Sigmoid colon (tissue), 6 donors: ENCODE measurements at regions not wholly inside any gene's neighbourhood (a gene's known extent, or its start where the extent isn't known, plus 50 kb on each side); places are given as distances from the start of the nearest gene placed in this dataset.
"Not testable (repeated sequence)": the region's sequence is repeated elsewhere in the genome, so short reads cannot be mapped to it uniquely, and the experiment has no call there.

Source experiments
- DNase-seq: peaks from one replicate; pipeline ENCODE4 v3.0.0-alpha.2; 2019
- H3K27ac ChIP-seq, 4 donors: fragments of 200-600 bp; sonication (generic); one replicate each; pipeline ENCODE4 v1.5.1; 2016 to 2019; ENCODE audit warnings: mild to moderate bottlenecking in 1 of 4
- H3K27me3 ChIP-seq, 3 donors: fragments of 200-600 bp; sonication (generic); one replicate each; pipeline ENCODE4 v1.5.1; 2019; ENCODE audit warnings: mild to moderate bottlenecking in 1 of 3
- H3K36me3 ChIP-seq, 4 donors: fragments of 200-600 bp; sonication (generic); one replicate each; pipeline ENCODE4 v1.5.1; 2016 to 2019
- H3K4me1 ChIP-seq, 4 donors: fragments of 200-600 bp; sonication (generic); one replicate each; pipeline ENCODE4 v1.5.1; 2017 to 2019
- H3K4me3 ChIP-seq, 4 donors: fragments of 200-600 bp; sonication (generic); one replicate each; pipeline ENCODE4 v1.5.1; 2017 to 2019; ENCODE audit warnings: mild to moderate bottlenecking in 2 of 4, moderate library complexity in 1 of 4
- H3K9me3 ChIP-seq, 4 donors: fragments of 200-600 bp in 3 of 4; sonication (generic) in 3 of 4; one replicate each; pipeline versions ENCODE4 v1.5.1 to v1.6.1; 2013 to 2019
- EP300 ChIP-seq, 4 donors: sonication (generic); formaldehyde crosslinking; IDR thresholded peaks; one replicate each; pipeline ENCODE4 v1.6.1; 2017; ENCODE audit warnings: antibody characterized with exemption in 4 of 4
- POLR2A ChIP-seq, 2 donors: fragments of 450-650 bp; IDR thresholded peaks; one replicate each; pipeline ENCODE4 v1.6.1; 2016; ENCODE audit warnings: antibody characterized with exemption in 2 of 2, mild to moderate bottlenecking in 2 of 2, moderate library complexity in 2 of 2
- POLR2AphosphoS5 ChIP-seq, 4 donors: sonication (generic); formaldehyde crosslinking; IDR thresholded peaks; one replicate each; pipeline ENCODE4 v1.6.1; 2017; ENCODE audit warnings: antibody characterized with exemption in 4 of 4
- WGBS, 2 donors: extraction: QIAGEN DNeasy Blood & Tissue Kit; methylation state at CpG; one replicate each; pipeline ENCODE4 v1.1.7; 2013; 5-methylcytosine and 5-hydroxymethylcytosine counted together
- intact Hi-C: fragments of 100-400 bp; cut with DNase I; formaldehyde crosslinking; loops from one replicate; pipeline ENCODE4 v1.15.1; 2023
- TF ChIP-seq, protein P1 (sequence below), 4 experiments: fragments of 450-650 bp in 3 of 4; fragments of 200-600 bp in 1 of 4; IDR thresholded peaks; one replicate each; pipeline ENCODE4 v1.5.1; 2016 to 2019; ENCODE audit warnings: antibody characterized with exemption in 4 of 4, mild to moderate bottlenecking in 3 of 4, moderate library complexity in 2 of 4
- donor health status: healthy with polysubstance abuse.
- donor health status: healthy.

DNA sequence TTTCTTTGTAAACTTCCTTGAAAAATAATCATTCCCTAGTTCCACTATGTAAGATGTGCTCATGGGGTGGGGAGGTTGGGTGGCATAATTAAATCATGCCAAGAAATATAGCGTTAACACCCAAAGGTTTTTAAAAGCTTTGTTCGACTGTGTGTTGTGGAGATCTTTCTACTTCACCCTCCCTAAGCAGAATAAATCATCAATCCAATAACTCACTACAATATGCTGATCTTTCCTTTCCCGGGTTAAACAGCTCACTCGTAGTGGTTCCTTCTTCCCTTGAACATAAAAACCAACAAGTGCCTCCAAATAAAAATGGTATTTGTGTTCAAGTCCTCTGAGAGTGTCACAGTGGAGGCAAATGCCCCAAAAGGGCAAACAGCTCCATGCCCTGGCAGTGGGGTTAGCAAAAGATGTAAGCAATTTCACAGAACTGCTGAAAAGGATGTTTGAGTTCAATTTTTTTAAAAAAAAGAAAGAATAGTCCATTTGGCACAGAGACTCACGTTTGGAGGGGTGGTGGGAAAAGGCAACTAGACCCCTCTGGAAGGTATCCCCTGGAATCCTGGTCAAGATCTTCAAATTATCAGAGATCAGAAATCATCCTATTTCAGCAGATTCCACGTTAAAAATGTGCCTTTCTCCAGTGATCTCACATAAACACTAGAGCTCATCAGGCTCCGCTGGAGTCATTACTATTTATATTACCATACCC is 99.1 kb downstream of the TFAP2A start:
- H3K27me3 ChIP-seq = no peaks in the 10 kb centered on the region
- 52 to 59% methylated on average over 7 of the region's 7 CpGs for WGBS, 2 donors
- H3K36me3 ChIP-seq = no peaks in the 10 kb centered on the region
- intact Hi-C loops = no loop called here
- no peak for DNase-seq
- H3K4me3 ChIP-seq = no peak overlapping the region
- no peaks in the 10 kb centered on the region for H3K9me3 ChIP-seq
- H3K27ac ChIP-seq = peak overlapping the region; percentile 57 to 72 (median 66)
- peaks cover 0 to 17% (median 8%) of the 10 kb centered on the region in 4 donors for H3K4me1 ChIP-seq
- TF ChIP-seq EP300 (IDR thresholded peaks at IDR 0.05) = no peak
- no peak for TF ChIP-seq POLR2A (IDR thresholded peaks at IDR 0.05)
- no peak for TF ChIP-seq POLR2AphosphoS5 (IDR thresholded peaks at IDR 0.05)
- TF ChIP-seq, protein P1, sequence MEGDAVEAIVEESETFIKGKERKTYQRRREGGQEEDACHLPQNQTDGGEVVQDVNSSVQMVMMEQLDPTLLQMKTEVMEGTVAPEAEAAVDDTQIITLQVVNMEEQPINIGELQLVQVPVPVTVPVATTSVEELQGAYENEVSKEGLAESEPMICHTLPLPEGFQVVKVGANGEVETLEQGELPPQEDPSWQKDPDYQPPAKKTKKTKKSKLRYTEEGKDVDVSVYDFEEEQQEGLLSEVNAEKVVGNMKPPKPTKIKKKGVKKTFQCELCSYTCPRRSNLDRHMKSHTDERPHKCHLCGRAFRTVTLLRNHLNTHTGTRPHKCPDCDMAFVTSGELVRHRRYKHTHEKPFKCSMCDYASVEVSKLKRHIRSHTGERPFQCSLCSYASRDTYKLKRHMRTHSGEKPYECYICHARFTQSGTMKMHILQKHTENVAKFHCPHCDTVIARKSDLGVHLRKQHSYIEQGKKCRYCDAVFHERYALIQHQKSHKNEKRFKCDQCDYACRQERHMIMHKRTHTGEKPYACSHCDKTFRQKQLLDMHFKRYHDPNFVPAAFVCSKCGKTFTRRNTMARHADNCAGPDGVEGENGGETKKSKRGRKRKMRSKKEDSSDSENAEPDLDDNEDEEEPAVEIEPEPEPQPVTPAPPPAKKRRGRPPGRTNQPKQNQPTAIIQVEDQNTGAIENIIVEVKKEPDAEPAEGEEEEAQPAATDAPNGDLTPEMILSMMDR (IDR thresholded peaks at IDR 0.05) = no peak

DNA sequence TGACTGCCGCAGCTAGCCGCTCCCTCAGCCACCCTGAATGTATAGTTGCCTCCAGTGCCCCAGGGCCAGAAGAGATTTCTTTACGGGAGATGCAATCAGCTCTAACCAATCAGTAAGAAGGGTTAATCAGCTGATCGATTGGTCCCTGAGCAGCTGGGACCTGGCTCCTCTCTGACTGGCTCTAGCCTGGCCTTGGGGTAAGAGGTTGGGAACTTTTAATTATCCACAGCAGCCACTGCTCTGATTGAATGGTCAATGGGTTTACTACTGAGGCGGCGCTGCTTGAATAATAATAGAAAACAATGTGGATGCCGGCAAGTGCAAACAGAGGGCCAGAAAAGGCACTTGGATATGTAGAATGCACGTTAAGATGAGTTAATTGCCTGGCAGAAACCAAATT is 99.8 kb downstream of the TFAP2A start:
- Histone ChIP-seq H3K4me3 (no peak overlapping the region), H3K36me3 (no peaks in the 10 kb centered on the region), H3K27ac (peak overlapping the region; percentile 57 to 72 (median 66)), H3K4me1 (peaks cover 0 to 19% (median 11%) of the 10 kb centered on the region in 4 donors), H3K9me3 (no peaks in the 10 kb centered on the region), H3K27me3 (no peaks in the 10 kb centered on the region)
- WGBS, 2 donors = 44 to 54% methylated on average over 8 of the region's 8 CpGs
- TF ChIP-seq POLR2A (IDR thresholded peaks at IDR 0.05) = no peak
- no peak for TF ChIP-seq EP300 (IDR thresholded peaks at IDR 0.05)
- no peak for TF ChIP-seq POLR2AphosphoS5 (IDR thresholded peaks at IDR 0.05)
- intact Hi-C loops = no loop called here
- no peak for DNase-seq

DNA sequence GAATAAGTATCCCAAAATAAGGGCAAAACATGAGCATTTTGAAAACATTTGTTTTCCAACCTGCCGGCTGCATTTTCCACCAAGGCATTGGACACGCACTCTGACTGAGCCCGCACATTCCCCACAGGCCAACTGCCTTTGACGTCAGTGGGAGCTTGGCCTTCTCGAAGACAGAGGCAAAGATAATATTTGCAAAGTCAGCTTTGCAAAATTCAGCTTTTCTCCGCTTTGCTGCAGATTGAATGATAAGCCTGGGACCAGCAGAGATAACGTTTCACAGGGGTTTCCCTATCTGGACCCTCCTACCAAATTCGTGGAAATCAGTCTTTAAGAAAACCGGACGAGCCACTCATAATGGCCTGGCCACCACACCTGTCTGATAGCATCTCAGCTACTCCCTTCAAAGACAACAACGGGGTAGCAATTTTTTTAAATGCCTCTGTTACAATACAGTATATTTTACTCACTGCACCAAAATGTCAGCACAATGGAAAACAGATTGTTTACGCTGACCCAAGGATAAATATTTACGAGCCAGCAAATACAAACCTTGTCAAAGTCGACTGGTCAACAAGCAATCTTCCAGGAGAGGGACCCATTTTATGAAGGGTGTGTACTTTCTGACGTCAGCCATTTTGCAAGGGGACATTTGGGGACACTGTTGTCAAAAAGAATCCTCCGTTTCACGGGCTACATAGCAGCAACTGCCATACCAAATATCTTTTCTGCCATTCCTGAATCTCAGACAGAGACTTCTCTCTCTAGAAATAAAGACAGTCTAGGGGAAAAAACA is 100.5 kb downstream of the TFAP2A start:
- no peaks in the 10 kb centered on the region for H3K9me3 ChIP-seq
- intact Hi-C loops = no loop called here

DNA sequence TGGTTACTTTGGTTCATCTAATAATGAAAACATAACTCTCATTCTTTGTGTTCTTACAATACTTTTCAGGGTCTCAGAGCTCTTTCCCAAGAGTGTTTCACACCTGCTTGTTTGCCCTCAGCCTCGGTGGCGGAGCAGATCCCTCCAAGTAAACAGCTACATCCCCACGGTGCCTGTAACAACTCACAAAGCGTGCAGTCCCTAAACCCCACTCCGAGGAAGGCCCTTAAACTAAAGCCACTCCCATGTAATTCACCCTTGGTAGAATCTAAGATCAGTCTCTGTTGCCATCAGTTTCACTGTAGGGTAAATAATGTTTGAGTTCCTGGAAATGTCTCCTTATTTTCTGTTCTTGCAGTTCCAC is 101.1 kb downstream of the TFAP2A start:
- H3K27ac ChIP-seq = no peak overlapping the region
- H3K27me3 ChIP-seq = no peaks in the 10 kb centered on the region
- 47 to 51% methylated on average over 5 of the region's 5 CpGs for WGBS, 2 donors
- no peak for DNase-seq
- H3K36me3 ChIP-seq = no peaks in the 10 kb centered on the region
- TF ChIP-seq POLR2AphosphoS5 (IDR thresholded peaks at IDR 0.05) (no peak), POLR2A (IDR thresholded peaks at IDR 0.05) (no peak), EP300 (IDR thresholded peaks at IDR 0.05) (no peak)
- TF ChIP-seq, protein P1 (IDR thresholded peaks at IDR 0.05) = no peak
- no peak overlapping the region for H3K4me3 ChIP-seq
- no peaks in the 10 kb centered on the region for H3K9me3 ChIP-seq
- peaks cover 0 to 19% (median 11%) of the 10 kb centered on the region in 4 donors for H3K4me1 ChIP-seq
- intact Hi-C loops = no loop called here

More for the DNA sequence above, 100.5 kb downstream of the TFAP2A start:
- TF ChIP-seq, protein P1 (IDR thresholded peaks at IDR 0.05) = no peak
- TF ChIP-seq POLR2AphosphoS5 (IDR thresholded peaks at IDR 0.05) (no peak), EP300 (IDR thresholded peaks at IDR 0.05) (no peak), POLR2A (IDR thresholded peaks at IDR 0.05) (no peak)
- H3K4me3 ChIP-seq = no peak overlapping the region
- peaks cover 0 to 19% (median 11%) of the 10 kb centered on the region in 4 donors for H3K4me1 ChIP-seq
- 34 to 64% methylated on average over 17 of the region's 17 CpGs for WGBS, 2 donors
- peak overlapping the region in 3 of 4 donors; percentile 57 to 72 (median 64) for H3K27ac ChIP-seq
- H3K36me3 ChIP-seq = no peaks in the 10 kb centered on the region
- DNase-seq = no peak
- H3K27me3 ChIP-seq = no peaks in the 10 kb centered on the region

DNA sequence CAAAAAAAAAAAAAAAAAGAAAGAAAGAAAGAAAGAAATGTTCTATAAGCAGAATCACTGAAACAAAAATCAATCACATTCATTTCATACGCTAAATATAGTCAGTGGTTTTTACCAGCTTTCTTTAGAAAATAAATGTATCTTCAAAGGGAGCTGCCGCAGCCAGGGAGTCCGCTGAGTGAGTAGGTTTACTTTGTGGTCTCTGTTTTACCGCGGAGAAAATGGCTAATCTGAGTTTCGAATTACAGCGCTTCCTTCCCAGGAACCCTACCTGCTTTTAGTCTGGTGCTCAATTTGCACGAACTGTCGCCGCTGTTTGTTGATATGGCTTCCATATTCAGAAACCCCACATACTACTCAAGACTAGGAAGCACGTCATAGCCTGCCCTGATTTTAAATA is 102.4 kb downstream of the TFAP2A start:
- intact Hi-C loops = no loop called here
- H3K4me1 ChIP-seq = peaks cover 0 to 19% (median 11%) of the 10 kb centered on the region in 4 donors
- H3K36me3 ChIP-seq = no peaks in the 10 kb centered on the region
- H3K27ac ChIP-seq = no peak overlapping the region
- H3K27me3 ChIP-seq = no peaks in the 10 kb centered on the region
- DNase-seq = no peak
- TF ChIP-seq POLR2A (IDR thresholded peaks at IDR 0.05) (no peak), EP300 (IDR thresholded peaks at IDR 0.05) (no peak), POLR2AphosphoS5 (IDR thresholded peaks at IDR 0.05) (no peak)
- TF ChIP-seq, protein P1 (IDR thresholded peaks at IDR 0.05) = no peak
- WGBS, 2 donors = 59 to 66% methylated on average over 11 of the region's 11 CpGs
- H3K4me3 ChIP-seq = no peak overlapping the region
- H3K9me3 ChIP-seq = no peaks in the 10 kb centered on the region

DNA sequence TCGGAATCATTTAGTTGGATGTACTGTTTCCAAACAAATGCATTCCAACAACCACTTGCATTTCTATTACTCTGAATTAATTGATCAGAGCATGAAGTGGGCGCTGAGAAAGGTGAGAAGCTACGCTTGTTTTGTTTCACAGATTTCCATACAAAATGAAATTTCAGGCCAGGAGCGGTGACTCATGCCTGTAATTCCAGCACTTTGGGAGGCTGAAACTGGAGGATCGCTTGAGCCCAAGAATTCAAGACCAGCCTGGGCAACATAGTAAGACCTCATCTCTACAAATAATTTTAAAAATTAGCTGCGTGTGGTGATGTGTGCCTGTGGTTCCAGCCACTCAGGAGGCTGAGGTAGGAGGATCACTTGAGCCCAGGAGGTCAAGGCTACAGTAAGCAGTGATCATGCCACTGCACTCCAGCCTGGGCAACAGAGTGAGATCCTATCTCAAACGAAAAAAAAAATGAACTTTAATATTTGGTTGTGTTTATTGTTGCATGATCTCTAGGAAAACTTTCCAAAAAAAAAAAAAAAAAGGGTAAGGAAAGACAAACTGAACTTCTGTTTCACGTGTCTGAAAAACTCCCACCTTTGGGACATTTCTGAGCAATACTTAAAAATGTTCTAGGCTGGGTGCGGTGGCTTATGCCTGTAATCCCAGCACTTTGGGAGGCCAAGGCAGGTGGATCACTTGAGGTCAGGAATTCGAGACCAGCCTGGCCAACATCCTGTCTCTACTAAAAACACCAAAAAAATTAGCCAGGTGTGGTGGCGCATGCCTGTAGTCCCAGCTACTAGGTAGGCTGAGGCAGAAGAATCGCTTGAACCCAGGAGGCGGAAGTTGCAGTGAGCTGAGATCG is 103.1 kb downstream of the TFAP2A start:
- peaks cover 0 to 19% (median 7%) of the 10 kb centered on the region in 4 donors for H3K4me1 ChIP-seq
- H3K36me3 ChIP-seq, H3K27ac ChIP-seq, DNase-seq, intact Hi-C loops, H3K4me3 ChIP-seq, H3K9me3 ChIP-seq, H3K27me3 ChIP-seq: not testable (repeated sequence)
- 85 to 91% methylated on average over 14 of the region's 14 CpGs for WGBS, 2 donors
